ENCODE measurements at regions not wholly inside any gene's neighbourhood (a gene's known extent, or its start where the extent isn't known, plus 50 kb on each side); places are given as distances from the start of the nearest gene placed in this dataset.

DNA sequence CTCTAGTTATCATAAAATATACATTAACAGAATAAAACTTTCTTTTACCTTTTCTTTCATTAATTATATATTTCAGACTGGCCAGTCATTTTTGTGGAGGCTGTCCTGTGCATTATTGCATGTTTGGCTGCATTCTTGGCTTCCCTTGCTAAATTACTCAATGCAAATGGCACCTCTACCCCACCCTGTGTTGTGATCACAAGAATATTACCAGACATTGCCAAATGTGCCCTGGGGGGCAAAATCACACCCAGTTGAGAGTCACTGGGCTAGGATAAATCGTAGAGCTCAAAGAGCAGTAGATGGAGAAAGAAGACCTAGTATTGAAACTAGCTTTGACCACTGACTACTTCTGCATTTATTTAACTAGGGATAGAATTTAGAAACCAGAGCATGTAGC, 1257.8 kb upstream of the TENM4 start:
- Mint-ChIP-seq H3K36me3 (ENCODE audit: low read depth) (no peaks in the 10 kb centered on the region), H3K9me3 (peaks cover 18% of the 10 kb centered on the region), H3K27ac (no peak overlapping the region), H3K4me1 (ENCODE audit: low read depth) (no peaks in the 10 kb centered on the region), H3K27me3 (ENCODE audit: low read depth) (no peaks in the 10 kb centered on the region), H3K4me3 (no peak overlapping the region)

DNA sequence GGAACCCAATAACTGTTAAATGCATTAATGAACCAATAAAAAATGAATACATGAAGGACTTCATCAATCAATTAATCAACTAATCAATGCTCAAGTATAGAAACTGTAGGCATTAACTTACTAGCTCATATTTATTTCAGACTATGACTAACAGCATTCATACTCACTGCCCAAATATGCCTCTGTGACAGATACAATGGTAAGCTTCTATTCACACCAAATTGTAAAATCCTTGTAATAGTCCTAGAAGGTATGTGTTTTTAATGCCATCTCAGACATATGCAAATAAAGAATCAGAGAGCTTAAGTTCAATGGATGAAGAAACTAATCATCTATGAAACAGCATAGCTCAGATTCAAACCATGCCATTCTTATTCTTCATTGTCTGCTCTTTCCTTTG, 1253.6 kb upstream of the TENM4 start:
- Mint-ChIP-seq H3K4me1 (ENCODE audit: low read depth) (no peaks in the 10 kb centered on the region), H3K36me3 (ENCODE audit: low read depth) (no peaks in the 10 kb centered on the region), H3K27me3 (ENCODE audit: low read depth) (no peaks in the 10 kb centered on the region), H3K27ac (no peak overlapping the region), H3K4me3 (no peak overlapping the region), H3K9me3 (peaks cover 10% of the 10 kb centered on the region)

DNA sequence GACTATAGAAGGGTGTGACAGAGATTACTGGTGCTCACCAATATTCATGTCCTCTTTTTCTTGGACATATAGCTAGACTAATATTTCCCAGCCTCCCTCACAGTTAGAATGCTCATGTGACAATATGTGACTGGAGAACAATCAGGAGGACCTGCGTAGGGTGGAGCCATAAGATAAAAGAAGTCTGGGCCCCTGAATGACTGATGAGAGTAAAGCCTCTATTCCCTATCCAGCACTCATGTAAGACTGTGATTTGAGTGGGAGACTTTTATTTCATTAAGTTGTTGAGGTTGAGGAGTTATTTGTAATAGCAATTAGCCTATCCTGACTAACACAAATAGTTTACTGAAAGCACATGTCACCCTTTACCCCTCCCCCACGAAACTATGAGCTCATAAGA, 1247.1 kb upstream of the TENM4 start:
- H3K27me3 Mint-ChIP-seq (ENCODE audit: low read depth), result no peaks in the 10 kb centered on the region
- H3K9me3 Mint-ChIP-seq, result peaks cover 13% of the 10 kb centered on the region
- no peak overlapping the region for H3K27ac Mint-ChIP-seq
- H3K36me3 Mint-ChIP-seq (ENCODE audit: low read depth), result no peaks in the 10 kb centered on the region
- H3K4me1 Mint-ChIP-seq (ENCODE audit: low read depth), result no peaks in the 10 kb centered on the region
- no peak overlapping the region for H3K4me3 Mint-ChIP-seq

DNA sequence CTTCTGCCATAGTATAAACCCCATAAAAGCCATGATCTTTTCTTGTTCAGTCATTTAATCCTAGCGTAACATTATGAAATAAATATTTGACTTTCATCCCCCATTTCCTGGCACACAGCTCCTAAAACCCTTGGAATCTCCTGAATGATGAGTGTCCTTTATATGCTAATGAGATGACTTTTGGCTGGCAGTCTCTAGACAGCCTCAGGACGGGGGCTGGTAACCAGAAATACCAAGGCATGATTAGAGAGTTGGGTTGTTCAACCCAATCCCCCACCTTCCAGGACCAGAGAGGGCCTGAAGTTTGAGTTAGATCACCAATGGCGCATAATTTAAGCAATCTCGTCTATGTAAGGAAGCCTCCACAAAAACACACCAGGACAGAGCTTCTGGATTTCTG, 1246.1 kb upstream of the TENM4 start:
- H3K27ac Mint-ChIP-seq, result no peak overlapping the region
- H3K36me3 Mint-ChIP-seq (ENCODE audit: low read depth), result no peaks in the 10 kb centered on the region
- H3K4me1 Mint-ChIP-seq (ENCODE audit: low read depth), result no peaks in the 10 kb centered on the region
- no peak overlapping the region for H3K4me3 Mint-ChIP-seq
- H3K9me3 Mint-ChIP-seq, result peaks cover 13% of the 10 kb centered on the region
- no peaks in the 10 kb centered on the region for H3K27me3 Mint-ChIP-seq (ENCODE audit: low read depth)

DNA sequence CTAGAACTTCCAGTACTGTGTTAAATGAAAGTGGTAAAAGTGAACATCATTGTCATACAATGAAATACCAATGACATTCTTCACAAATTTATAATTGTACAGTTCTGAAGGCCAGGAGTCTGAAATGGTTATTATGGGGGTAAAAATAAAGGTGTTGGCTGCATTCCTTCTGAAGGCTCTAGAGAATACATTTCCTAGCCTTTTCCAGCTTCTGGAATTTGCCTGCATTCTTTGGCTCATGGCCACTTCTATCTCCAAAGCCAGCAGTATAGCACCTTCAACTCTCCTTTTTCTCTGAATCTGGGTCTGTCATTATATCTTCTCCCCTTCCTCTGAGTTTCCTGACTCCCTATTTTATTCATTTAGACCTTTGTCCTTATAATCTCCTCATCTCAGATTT, 1232.7 kb upstream of the TENM4 start:
- Mint-ChIP-seq H3K27ac (no peak overlapping the region), H3K4me3 (no peak overlapping the region), H3K36me3 (ENCODE audit: low read depth) (no peaks in the 10 kb centered on the region), H3K9me3 (peaks cover 14% of the 10 kb centered on the region), H3K27me3 (ENCODE audit: low read depth) (no peaks in the 10 kb centered on the region), H3K4me1 (ENCODE audit: low read depth) (no peaks in the 10 kb centered on the region)

DNA sequence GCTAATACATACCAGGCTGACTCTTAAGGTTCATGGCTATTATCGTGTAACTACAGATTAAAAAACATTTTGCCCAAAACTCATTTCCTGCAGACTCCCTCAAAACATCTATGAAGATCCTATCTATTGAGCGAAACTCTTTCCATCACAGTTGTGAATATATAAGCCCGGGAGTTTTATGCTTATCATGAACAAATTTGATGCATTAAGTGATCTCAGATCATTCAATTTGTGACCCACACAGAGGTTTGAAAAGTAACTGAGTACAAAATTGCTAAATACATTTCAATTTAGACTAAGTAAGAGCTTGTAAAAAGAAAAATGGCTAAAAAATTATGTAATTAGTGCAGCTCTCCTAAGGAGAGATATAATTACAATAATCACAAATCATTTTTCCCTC, 1228.8 kb upstream of the TENM4 start:
- no peaks in the 10 kb centered on the region for H3K36me3 Mint-ChIP-seq (ENCODE audit: low read depth)
- H3K27ac Mint-ChIP-seq, result no peak overlapping the region
- no peak overlapping the region for H3K4me3 Mint-ChIP-seq
- H3K4me1 Mint-ChIP-seq (ENCODE audit: low read depth), result no peaks in the 10 kb centered on the region
- no peaks in the 10 kb centered on the region for H3K27me3 Mint-ChIP-seq (ENCODE audit: low read depth)
- peaks cover 18% of the 10 kb centered on the region for H3K9me3 Mint-ChIP-seq

DNA sequence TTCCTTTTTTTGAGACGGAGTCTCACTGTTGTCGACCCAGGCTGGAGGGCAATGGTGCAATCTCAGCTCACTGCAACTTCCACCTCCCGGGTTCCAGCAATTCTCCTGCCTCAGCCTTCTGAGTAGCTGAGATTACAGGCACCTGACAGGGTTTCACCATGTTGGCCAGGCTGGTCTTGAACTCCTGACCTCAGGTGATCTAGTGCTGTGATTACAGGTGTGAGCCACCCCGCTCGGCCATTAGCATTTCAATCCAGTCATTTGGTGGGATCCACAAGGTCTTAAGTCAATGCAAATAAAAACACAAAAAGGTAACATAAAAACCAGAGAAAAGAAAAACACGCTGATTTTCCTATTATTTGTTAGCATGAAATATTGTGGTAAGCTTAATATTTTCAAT, 1227.2 kb upstream of the TENM4 start:
- H3K36me3 Mint-ChIP-seq (ENCODE audit: low read depth), result no peaks in the 10 kb centered on the region
- no peak overlapping the region for H3K27ac Mint-ChIP-seq
- H3K27me3 Mint-ChIP-seq (ENCODE audit: low read depth), result no peaks in the 10 kb centered on the region
- no peaks in the 10 kb centered on the region for H3K4me1 Mint-ChIP-seq (ENCODE audit: low read depth)
- no peak overlapping the region for H3K4me3 Mint-ChIP-seq
- H3K9me3 Mint-ChIP-seq, result peaks cover 18% of the 10 kb centered on the region

DNA sequence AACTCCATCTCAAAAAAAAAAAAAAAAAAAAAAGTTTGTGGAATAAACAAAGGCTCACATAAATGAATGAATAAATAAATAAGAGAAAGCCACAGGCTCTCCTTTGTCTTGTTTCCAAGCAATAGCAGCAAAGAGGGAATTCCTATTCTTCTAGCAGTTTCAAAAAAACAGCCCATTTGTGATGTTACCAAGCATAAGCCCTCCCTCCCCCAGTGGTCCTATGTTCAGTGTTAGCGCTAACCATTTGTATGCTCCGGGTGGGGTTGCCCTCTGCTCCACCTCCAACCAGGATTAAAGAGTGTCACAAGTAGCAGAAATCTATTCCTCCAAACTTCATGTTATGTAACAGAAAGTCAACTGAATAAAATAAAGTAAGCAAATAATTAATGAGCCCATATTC, 1215.0 kb upstream of the TENM4 start:
- Mint-ChIP-seq H3K9me3 (peaks cover 11% of the 10 kb centered on the region), H3K4me1 (ENCODE audit: low read depth) (no peaks in the 10 kb centered on the region), H3K27ac (no peak overlapping the region), H3K27me3 (ENCODE audit: low read depth) (no peaks in the 10 kb centered on the region), H3K36me3 (ENCODE audit: low read depth) (no peaks in the 10 kb centered on the region), H3K4me3 (no peak overlapping the region)

DNA sequence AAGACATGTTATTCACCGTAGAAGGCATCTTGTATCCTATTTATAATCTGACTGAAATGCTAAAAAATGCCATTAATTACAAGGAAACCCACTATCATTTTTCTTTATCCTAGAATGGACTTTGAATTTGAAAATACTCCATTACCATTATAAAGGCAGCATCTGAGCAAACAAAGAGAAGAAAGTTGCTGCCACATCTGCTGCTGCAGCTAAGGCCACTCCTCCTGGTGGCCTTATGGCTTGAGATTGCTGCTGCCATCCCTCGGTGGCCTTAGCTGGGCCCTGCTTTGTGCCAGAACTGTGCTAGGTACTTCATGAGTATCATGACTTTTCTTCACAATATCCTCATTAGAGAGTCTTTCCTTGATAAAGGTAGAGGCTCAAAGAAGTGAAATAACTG, 1210.1 kb upstream of the TENM4 start:
- peaks cover 7% of the 10 kb centered on the region for H3K9me3 Mint-ChIP-seq
- H3K36me3 Mint-ChIP-seq (ENCODE audit: low read depth), result no peaks in the 10 kb centered on the region
- no peak overlapping the region for H3K27ac Mint-ChIP-seq
- H3K27me3 Mint-ChIP-seq (ENCODE audit: low read depth), result no peaks in the 10 kb centered on the region
- no peaks in the 10 kb centered on the region for H3K4me1 Mint-ChIP-seq (ENCODE audit: low read depth)
- H3K4me3 Mint-ChIP-seq, result no peak overlapping the region

DNA sequence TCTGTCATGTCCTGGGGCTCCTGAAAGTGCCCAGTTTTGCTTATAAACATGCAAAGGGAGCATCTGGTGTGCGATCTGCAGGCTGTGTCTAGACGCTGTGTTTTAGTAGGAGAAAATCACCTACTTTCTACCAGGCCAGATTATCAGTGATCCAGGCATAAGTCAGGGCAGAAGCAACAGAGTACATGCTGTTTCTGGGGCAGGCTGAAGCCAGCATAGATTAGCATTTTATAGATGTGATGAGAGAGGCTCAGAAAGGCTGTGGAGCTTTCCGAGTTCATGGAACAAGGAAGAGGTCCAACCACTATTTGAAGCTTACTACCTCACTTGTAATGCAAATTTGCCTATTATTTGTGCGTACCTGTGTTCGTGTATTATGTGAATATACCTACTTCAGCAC, 1208.4 kb upstream of the TENM4 start:
- Mint-ChIP-seq H3K4me3 (no peak overlapping the region), H3K9me3 (peaks cover 7% of the 10 kb centered on the region), H3K36me3 (ENCODE audit: low read depth) (no peaks in the 10 kb centered on the region), H3K27ac (no peak overlapping the region), H3K4me1 (ENCODE audit: low read depth) (no peaks in the 10 kb centered on the region), H3K27me3 (ENCODE audit: low read depth) (no peaks in the 10 kb centered on the region)

DNA sequence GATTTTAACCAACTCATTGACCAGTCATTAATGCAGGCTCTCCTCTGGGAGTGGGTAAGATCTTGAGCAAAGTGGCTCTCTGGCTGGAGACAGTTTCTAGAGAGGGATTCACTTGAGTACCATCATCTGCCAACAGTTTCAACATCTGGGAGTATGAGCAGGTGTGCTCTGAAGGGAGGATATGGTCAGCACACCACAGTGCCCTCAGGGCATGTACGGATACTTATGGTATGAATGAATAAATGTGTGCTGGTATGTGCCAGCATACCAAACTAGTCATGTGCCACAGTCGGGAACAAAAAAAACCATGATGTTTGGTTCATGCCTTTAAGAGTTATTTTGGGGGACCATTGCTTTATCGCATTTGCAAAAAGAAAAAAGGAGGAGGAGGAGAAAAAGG, 1197.5 kb upstream of the TENM4 start:
- Mint-ChIP-seq H3K27me3 (ENCODE audit: low read depth) (no peaks in the 10 kb centered on the region), H3K4me1 (ENCODE audit: low read depth) (no peaks in the 10 kb centered on the region), H3K9me3 (no peaks in the 10 kb centered on the region), H3K27ac (no peak overlapping the region), H3K4me3 (no peak overlapping the region), H3K36me3 (ENCODE audit: low read depth) (no peaks in the 10 kb centered on the region)

DNA sequence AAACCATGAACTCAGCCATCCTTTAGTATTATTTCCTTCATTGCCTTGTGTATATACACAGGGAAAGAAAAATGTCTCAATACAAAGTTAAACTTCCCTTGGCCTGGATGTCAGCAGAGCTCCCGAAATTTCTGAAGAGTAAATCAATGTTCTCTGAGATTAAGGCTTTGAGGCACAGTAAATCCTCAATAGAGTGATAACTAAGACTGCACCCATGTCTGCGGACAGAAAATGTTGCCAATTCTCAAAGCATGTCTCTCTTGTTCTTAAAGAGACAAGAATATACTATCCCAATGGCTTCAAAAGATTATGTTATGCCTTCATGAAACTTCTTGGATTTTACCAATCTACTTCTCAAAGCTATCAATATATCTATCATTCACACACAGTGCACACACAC, 1196.7 kb upstream of the TENM4 start:
- Mint-ChIP-seq H3K4me3 (no peak overlapping the region), H3K9me3 (no peaks in the 10 kb centered on the region), H3K27ac (no peak overlapping the region), H3K4me1 (ENCODE audit: low read depth) (no peaks in the 10 kb centered on the region), H3K36me3 (ENCODE audit: low read depth) (no peaks in the 10 kb centered on the region), H3K27me3 (ENCODE audit: low read depth) (no peaks in the 10 kb centered on the region)

DNA sequence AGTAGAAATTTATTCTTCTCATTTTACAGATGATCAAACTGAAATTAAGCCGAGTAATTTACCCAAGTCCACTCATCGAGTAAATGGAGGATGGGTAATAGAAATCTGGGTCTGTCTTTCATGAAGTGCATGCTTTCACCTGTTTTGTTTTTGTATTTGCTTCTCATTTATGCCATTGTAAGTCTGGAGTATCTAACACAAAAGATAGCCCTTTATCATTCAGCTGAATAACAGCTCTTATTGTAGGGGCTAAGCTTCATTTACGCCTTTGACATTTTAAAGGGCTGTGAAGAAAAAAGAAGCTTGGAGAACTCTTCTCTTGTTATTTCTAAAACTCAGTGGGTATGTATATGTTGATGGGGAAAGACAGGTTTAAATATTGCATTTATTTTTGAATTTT, 1196.2 kb upstream of the TENM4 start:
- Mint-ChIP-seq H3K9me3 (no peaks in the 10 kb centered on the region), H3K4me1 (ENCODE audit: low read depth) (no peaks in the 10 kb centered on the region), H3K36me3 (ENCODE audit: low read depth) (no peaks in the 10 kb centered on the region), H3K4me3 (no peak overlapping the region), H3K27me3 (ENCODE audit: low read depth) (no peaks in the 10 kb centered on the region), H3K27ac (no peak overlapping the region)

DNA sequence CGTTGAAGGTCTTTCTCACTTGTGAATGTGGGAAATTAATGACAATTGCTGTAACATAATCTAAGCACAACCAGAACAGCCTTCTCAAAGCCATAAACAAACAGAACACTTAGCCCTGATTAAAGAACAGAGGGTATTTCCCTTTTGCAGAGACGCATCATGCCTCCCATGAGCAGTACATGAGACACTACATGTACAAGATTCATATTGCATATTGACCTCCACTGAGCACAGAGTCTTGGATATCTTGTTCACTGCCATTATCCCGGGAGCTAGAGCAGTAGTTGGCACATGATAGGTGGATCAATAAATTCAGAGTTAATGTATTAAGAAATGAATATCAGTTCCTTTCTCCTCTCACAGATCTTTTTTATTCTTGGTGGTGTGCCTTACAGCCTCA, 1194.3 kb upstream of the TENM4 start:
- Mint-ChIP-seq H3K27me3 (ENCODE audit: low read depth) (no peaks in the 10 kb centered on the region), H3K36me3 (ENCODE audit: low read depth) (no peaks in the 10 kb centered on the region), H3K4me1 (ENCODE audit: low read depth) (no peaks in the 10 kb centered on the region), H3K4me3 (no peak overlapping the region), H3K9me3 (no peaks in the 10 kb centered on the region), H3K27ac (no peak overlapping the region)

DNA sequence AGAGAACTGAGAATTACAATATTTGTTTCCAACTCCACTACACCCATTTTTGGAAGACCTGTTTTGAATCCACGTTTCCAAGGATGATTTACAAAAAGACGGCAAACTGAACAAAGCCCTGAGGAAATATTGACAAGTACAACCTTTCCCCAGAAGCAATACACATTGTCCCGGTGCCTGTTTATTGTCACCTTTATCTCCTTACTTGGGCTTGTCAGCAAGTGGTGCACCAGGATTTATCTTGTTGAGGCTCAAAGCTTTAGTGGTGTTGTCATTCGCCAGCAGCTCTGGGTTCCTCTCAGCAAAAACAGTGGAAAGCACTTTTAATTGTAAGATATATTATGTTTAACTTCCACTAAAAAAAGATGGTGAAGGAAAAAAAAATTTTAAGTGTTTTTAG, 1191.9 kb upstream of the TENM4 start:
- H3K4me1 Mint-ChIP-seq (ENCODE audit: low read depth), result no peaks in the 10 kb centered on the region
- H3K27me3 Mint-ChIP-seq (ENCODE audit: low read depth), result no peaks in the 10 kb centered on the region
- H3K36me3 Mint-ChIP-seq (ENCODE audit: low read depth), result no peaks in the 10 kb centered on the region
- no peak overlapping the region for H3K27ac Mint-ChIP-seq
- H3K4me3 Mint-ChIP-seq, result no peak overlapping the region
- H3K9me3 Mint-ChIP-seq, result no peaks in the 10 kb centered on the region

DNA sequence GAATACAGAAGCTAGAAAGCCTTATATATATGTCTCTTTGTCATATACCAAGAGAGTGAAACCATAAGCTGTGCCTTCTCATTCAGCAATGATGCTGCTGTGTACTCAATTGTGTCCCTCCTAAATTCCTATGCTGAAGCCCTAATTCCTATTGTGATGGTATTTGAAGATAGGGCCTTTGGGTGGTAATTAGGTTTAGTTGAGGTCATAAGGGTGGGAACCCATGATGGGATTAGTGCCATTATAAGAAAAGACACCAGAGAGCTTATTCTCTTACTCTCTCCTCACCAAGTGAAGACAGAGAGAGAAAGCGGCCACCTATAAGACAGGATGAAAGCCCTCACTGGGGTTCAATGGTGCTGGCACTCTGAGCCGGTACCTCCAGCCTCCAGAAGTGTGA, 1191.3 kb upstream of the TENM4 start:
- Mint-ChIP-seq H3K27ac (no peak overlapping the region), H3K4me1 (ENCODE audit: low read depth) (no peaks in the 10 kb centered on the region), H3K4me3 (no peak overlapping the region), H3K27me3 (ENCODE audit: low read depth) (no peaks in the 10 kb centered on the region), H3K36me3 (ENCODE audit: low read depth) (no peaks in the 10 kb centered on the region), H3K9me3 (no peaks in the 10 kb centered on the region)
